Activated naive CD8-positive, alpha-beta T cell treated with anti-CD3 and anti-CD28 coated beads, Interleukin-2, amount 10 ng/mL, durations not matched to agents 7 days and 5 days (primary cell): ENCODE measurements at regions not wholly inside any gene's neighbourhood (a gene's known extent, or its start where the extent isn't known, plus 50 kb on each side); places are given as distances from the start of the nearest gene placed in this dataset.
"Not testable (repeated sequence)": the region's sequence is repeated elsewhere in the genome, so short reads cannot be mapped to it uniquely, and the experiment has no call there.

Experiments
- ATAC-seq: fragments of 150-1000 bp; cut with Tn5 transposase; one replicate; pipeline ENCODE4 v1.10.0; 2021; ENCODE audit warnings: low read depth, moderate library complexity
- POLR2A ChIA-PET: fragments of 350-600 bp; sonication (Branson Sonifier 250); formaldehyde crosslinking; loops from one replicate; lab custom pipeline; 2021; ENCODE audit warnings: antibody characterized with exemption; lab: Charles Lee
- DNase-seq: peaks from one replicate; pipeline ENCODE4 v3.0.0; 2021
- H3K27ac Mint-ChIP-seq: one replicate; pipeline ENCODE4 v1.8.0; 2022; ENCODE audit warnings: mild to moderate bottlenecking, mixed read lengths
- H3K27me3 Mint-ChIP-seq: one replicate; pipeline ENCODE4 v1.8.0; 2022; ENCODE audit warnings: mild to moderate bottlenecking, moderate library complexity, mixed read lengths
- H3K36me3 Mint-ChIP-seq: one replicate; pipeline ENCODE4 v1.8.0; 2021; ENCODE audit warnings: mild to moderate bottlenecking, mixed read lengths
- H3K4me1 Mint-ChIP-seq: one replicate; pipeline ENCODE4 v1.8.0; 2021; ENCODE audit warnings: mixed read lengths
- H3K4me3 Mint-ChIP-seq: one replicate; pipeline ENCODE4 v1.8.0; 2022; ENCODE audit warnings: mild to moderate bottlenecking, moderate library complexity, mixed read lengths
- H3K9me3 Mint-ChIP-seq: one replicate; pipeline ENCODE4 v1.8.0; 2021; ENCODE audit warnings: mixed read lengths

DNA sequence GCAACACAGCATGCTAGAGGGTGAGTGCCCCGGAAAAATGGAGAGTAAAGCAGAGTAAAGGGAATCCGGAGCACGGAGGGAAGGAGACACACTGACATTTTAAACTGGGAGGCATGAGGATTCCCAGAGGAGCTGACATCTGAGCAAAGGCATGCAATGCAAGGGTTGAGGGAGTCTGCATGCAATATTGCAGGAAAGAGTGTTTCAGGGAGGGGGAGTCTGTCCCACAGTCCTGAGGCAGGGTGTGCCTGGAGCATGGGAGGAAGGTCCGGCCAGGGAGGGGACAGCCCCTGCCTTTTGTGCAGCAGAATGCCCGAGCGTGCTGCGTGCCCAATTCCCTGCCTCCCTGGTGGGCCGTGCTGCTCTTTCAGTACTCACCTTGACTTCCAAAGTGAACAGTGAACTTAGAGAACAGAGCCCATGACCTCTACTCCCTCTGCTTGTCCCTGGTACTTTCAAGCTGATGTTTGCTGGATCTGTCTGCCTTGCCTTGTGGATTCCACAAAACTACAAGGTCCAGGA lies 163.9 kb downstream of the IGLL1 start:
- H3K9me3 Mint-ChIP-seq, POLR2A ChIA-PET, ATAC-seq, H3K4me1 Mint-ChIP-seq, H3K36me3 Mint-ChIP-seq, H3K4me3 Mint-ChIP-seq, H3K27ac Mint-ChIP-seq, H3K27me3 Mint-ChIP-seq, DNase-seq: not testable (repeated sequence)

DNA sequence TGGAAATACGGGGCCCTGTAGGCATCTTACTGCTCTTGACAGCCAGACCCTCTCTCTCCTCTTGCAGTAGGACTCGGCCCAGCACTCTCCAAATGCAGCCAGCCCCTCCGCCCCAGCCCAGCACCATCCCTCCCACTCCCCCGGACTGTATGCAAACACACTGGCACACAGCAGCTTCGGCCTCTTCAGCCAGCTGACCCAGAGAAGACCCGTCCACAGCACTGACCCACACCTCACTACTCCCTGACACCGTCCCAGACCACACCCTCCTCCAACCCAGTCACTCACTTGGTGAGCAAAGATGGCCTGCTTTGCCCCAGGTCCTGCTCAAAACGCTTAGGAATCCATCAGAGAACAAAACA lies 164.6 kb downstream of the IGLL1 start:
- DNase-seq (no peak), ATAC-seq (no peak)
- H3K9me3 Mint-ChIP-seq, result no peaks in the 10 kb centered on the region
- H3K27ac Mint-ChIP-seq, result no peak overlapping the region
- peaks cover 2% of the 10 kb centered on the region for H3K27me3 Mint-ChIP-seq
- H3K4me3 Mint-ChIP-seq, result no peak overlapping the region
- POLR2A ChIA-PET, result no interaction called here
- H3K4me1 Mint-ChIP-seq, result peaks cover 2% of the 10 kb centered on the region
- no peaks in the 10 kb centered on the region for H3K36me3 Mint-ChIP-seq

DNA sequence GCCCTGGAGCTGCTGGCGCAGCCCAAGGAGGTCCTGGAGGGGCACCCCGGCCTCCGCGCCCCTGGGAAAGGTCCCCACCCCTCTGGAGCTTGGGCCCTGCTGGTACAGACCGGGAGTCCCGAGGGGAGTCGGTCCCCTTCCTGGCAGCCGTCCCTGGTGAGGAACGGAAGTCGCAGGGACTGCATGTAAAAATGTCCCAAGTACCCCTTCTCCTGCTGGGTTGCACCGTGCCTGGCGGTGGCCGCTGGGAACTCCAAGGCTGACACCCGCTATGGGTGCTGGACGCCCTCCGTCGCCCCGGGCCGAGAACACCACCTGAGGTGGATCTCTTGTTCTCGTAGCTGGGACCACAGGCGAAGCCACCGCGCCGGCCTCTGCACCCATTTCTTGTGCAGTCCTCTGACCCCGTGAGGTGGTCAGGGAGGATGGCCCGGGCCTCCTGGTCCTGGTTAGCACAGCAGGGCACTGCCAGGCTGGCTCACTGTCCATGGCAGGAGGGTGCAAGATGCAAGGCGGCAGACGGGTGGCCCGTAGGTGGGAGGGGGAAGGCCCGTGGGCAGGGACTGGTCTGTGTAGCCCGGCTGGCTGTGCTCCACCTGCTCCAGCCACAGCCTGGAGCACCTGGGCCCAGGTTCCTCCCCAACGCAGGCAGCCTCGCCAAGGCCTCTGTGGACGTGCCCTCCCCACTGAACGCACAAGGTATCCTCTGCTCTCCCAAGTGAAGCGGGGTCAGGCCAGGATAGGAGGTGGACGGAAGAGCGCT lies 165.2 kb downstream of the IGLL1 start:
- POLR2A ChIA-PET, result no interaction called here
- no peaks in the 10 kb centered on the region for H3K9me3 Mint-ChIP-seq
- no peak overlapping the region for H3K4me3 Mint-ChIP-seq
- no peaks in the 10 kb centered on the region for H3K36me3 Mint-ChIP-seq
- H3K4me1 Mint-ChIP-seq, result peaks cover 2% of the 10 kb centered on the region
- no peak overlapping the region for H3K27ac Mint-ChIP-seq
- DNase-seq (no peak), ATAC-seq (no peak)
- H3K27me3 Mint-ChIP-seq, result peaks cover 2% of the 10 kb centered on the region

DNA sequence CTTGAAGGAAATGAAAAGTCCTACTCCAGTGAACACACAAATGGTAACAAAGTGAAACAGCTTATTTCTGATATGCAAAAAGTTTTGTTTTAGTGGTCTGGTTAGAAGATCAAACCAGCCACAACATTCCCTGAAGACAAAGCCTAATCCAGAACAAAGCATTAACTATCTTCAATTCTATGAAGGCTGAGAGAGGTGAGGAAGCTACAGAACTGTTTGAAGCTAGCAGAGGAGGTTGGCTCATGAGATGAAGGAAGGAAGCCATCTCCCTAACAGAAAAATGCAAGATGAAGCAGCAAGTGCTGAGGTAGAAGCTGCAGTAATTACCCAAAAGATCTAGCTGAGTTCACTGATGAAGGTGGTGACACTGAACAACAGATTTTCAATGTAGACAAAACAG lies 168.4 kb downstream of the IGLL1 start:
- Mint-ChIP-seq H3K4me1 (peaks cover 2% of the 10 kb centered on the region), H3K9me3 (no peaks in the 10 kb centered on the region), H3K27me3 (peaks cover 4% of the 10 kb centered on the region), H3K4me3 (no peak overlapping the region), H3K27ac (no peak overlapping the region), H3K36me3 (no peaks in the 10 kb centered on the region)
- POLR2A ChIA-PET, result no interaction called here
- DNase-seq (no peak), ATAC-seq (no peak)

DNA sequence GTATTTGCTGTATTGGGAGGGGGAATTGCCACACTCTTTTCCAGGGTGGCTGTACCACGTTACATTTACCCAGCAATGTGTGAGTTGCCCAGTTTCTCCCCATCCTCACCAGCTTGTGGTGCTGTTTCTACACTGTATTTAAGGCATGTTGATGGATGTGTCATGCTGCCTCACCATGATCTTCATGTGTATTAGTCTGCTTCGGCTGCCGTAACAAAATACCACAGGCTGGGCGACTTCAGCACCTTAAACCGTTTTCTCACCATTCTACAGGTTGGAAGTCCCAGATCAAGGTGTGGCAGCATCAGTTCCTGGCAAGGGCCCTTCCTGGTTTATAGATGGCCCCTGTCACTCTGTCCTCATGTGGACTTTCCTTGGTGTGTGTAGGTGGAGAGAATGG lies 169.7 kb downstream of the IGLL1 start:
- peaks cover 2% of the 10 kb centered on the region for H3K4me1 Mint-ChIP-seq
- H3K9me3 Mint-ChIP-seq, result no peaks in the 10 kb centered on the region
- ATAC-seq, result no peak
- H3K4me3 Mint-ChIP-seq, result no peak overlapping the region
- no peak for DNase-seq
- peaks cover 7% of the 10 kb centered on the region for H3K27me3 Mint-ChIP-seq
- POLR2A ChIA-PET, result no interaction called here
- no peak overlapping the region for H3K27ac Mint-ChIP-seq
- H3K36me3 Mint-ChIP-seq, result no peaks in the 10 kb centered on the region

DNA sequence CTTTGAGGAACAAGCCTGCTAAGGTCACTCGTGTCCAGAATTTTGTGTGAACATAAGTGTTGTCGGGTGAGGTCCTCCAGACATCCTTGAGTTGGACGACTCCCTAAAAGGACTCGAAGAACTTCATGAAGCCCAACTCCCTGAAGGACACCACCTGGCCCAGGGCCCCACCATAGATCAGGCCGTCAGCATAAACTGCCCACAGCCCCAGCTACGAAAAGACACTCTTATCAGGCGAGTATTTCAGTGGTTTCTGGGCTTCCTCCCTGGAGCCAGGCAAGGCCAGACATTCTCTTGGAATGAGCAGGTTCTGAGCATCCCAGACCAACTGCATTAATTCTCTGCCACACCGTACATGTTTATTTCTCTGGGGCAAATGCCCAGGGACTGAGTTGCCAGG lies 170.1 kb downstream of the IGLL1 start:
- no peak for DNase-seq
- Mint-ChIP-seq H3K4me3 (no peak overlapping the region), H3K9me3 (no peaks in the 10 kb centered on the region), H3K4me1 (peaks cover 2% of the 10 kb centered on the region), H3K36me3 (no peaks in the 10 kb centered on the region), H3K27ac (no peak overlapping the region), H3K27me3 (peaks cover 7% of the 10 kb centered on the region)
- ATAC-seq, result no peak
- POLR2A ChIA-PET, result no interaction called here

DNA sequence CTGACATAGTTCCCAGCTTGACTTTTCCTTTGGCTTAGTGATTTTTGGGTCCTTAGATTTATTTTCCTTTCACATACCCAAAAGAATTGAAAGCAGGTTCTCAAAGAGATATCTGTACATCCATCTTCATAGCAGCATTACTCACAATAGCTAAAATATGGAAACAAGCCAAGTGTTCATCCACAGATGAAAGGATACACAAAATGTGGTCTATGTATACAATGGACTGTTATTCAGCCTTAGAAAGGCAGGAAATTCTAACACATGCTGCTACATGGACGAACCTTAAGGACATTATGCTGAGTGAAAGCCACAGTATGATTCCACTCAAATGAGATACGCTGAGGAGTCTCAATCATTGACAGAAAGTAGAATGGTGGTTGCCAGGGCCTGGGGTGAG lies 171.8 kb downstream of the IGLL1 start:
- Mint-ChIP-seq H3K9me3 (no peaks in the 10 kb centered on the region), H3K4me1 (peaks cover 2% of the 10 kb centered on the region), H3K27ac (no peak overlapping the region), H3K4me3 (no peak overlapping the region), H3K27me3 (peaks cover 7% of the 10 kb centered on the region), H3K36me3 (no peaks in the 10 kb centered on the region)
- ATAC-seq (no peak), DNase-seq (no peak)
- POLR2A ChIA-PET, result no interaction called here

DNA sequence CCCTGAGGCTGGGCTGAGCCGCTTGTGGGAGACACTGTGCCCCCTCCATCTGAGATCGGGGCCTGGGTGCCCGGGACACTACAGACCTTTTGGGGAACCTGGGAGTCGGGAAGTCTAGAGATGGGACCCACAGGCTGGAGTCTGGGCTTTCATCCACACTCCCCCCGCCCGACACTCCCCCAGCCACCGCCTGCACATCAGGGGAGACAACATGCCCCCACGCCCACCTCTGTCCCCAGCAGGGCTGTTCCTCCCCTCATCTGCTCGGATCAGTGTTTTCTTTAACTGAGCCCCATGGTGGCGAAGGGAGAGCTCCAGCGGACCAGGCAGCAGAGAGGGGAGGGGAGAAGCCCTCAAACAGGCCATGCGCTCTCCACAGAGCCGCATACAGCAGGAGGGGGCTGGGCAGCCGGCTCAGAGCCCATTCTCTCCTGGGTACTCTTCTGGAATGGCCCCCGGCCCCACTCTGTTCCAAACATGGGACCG lies 174.7 kb downstream of the IGLL1 start:
- H3K27me3 Mint-ChIP-seq, result peaks cover 7% of the 10 kb centered on the region
- no peak overlapping the region for H3K27ac Mint-ChIP-seq
- no peak for ATAC-seq
- DNase-seq, result no peak
- H3K36me3 Mint-ChIP-seq, result no peaks in the 10 kb centered on the region
- no peaks in the 10 kb centered on the region for H3K9me3 Mint-ChIP-seq
- H3K4me3 Mint-ChIP-seq, result no peak overlapping the region
- POLR2A ChIA-PET, result no interaction called here
- H3K4me1 Mint-ChIP-seq, result no peaks in the 10 kb centered on the region

DNA sequence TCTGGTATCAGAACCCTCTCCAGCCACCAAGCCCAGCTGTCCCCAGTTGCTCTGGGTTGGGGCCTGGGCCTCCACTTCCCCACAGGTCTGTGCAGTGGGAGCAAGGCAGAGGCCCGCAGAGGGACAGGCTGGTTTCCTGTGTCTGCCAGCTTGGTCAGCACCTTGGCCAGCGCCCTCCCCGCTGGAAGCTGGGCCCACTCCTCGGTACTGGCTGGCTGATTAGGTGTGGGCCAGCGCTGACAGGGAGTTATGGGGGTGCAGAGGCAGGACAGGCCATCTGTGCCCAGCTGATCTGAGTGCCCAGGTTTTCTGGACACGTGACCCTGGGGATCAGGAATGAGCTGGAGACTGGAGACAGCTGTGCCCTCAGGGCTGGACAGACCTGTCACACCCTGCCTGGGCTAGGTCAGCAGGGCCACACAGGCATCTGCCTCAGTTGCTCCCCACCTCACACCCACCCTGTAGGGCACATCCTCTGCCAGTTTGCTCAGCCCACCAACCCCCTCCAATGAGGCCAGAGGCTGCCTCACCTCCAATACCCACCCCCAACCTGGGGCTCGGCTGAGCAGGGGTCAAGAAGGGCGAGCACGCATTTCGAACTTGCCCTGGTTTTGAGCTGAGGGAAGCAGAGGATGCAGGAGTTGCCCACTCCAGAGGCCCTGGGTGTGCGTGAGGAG lies 175.3 kb downstream of the IGLL1 start:
- peak; percentile 59 for DNase-seq
- Mint-ChIP-seq H3K9me3 (no peaks in the 10 kb centered on the region), H3K27me3 (peaks cover 7% of the 10 kb centered on the region), H3K27ac (no peak overlapping the region), H3K4me3 (no peak overlapping the region), H3K36me3 (no peaks in the 10 kb centered on the region), H3K4me1 (no peaks in the 10 kb centered on the region)
- POLR2A ChIA-PET, result no interaction called here
- no peak for ATAC-seq

DNA sequence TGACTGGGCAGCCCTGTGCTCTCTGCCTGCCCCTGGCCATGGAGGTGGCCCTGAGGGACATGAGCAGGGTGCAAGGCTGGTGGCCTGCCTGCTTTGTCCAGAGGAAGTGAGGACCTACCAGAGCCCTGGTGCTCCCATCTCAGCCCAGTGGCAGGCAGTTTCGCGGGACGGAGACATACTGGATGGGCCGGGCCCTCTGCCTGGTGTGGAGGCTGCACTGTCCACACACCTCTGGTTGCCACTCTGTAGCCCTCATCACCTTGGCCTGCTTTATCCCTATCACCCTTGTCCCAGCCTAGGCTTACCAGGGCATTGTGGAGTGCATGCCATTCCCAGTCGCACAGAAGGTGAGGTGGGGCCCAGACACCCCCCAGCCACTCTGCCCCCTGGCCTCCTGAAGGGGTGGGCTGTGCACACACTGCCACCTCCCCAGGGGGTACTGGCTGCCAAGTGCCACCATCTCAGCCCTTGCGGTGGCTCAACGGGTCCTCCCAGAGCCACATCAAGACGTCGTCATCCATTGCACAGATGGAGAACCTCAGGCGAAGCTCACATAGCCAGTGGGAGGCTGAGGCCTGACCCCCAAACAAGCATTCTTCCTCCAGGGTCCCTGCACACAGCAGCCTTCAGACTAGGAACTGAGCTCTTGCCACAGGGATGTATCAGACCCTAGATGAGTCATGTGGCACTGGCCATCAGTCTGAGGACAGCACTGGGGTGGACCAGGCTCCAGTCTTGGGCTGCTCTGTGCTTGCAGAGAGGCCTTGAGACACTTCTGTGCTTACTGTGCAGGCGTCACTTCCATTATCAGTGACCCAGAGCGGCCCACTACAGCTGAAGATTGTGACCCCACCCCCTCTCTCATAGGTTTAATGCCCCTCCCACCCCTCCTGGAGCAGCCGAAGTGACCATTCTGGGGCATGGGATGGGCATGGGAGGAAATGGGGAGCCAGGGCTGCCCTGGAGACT lies 176.1 kb downstream of the IGLL1 start:
- POLR2A ChIA-PET, result no interaction called here
- no peaks in the 10 kb centered on the region for H3K9me3 Mint-ChIP-seq
- H3K27ac Mint-ChIP-seq, result no peak overlapping the region
- H3K27me3 Mint-ChIP-seq, result peaks cover 5% of the 10 kb centered on the region
- ATAC-seq, result no peak
- H3K36me3 Mint-ChIP-seq, result no peaks in the 10 kb centered on the region
- H3K4me1 Mint-ChIP-seq, result no peaks in the 10 kb centered on the region
- no peak for DNase-seq
- H3K4me3 Mint-ChIP-seq, result no peak overlapping the region

DNA sequence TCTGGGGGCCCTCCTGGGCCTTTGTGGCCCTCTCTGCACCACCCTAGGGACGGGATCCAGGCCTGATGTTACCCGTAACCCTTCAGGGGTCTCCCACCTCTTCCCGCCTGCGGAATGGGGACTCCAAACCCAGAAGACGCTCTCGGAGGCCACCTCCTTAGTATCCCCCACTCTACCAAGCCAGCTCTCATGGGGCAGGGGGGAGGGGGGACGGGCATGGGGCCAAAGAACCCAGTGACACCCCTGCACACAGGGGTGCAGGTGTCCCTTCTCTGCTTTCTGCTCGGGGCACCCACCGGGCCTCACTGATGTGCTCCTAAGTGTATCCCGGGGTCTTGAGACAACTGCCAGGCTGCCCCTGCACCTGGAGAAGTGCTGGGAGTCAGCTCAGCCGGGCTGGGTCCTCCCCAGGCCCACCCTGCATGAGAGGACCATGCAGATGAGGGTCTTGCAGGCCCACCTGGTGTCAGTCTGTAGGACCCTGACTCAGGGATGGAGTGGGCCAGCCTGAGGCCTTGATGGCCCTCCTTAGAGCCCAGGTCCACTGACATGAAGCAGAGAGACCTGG lies 176.9 kb downstream of the IGLL1 start:
- no peak overlapping the region for H3K4me3 Mint-ChIP-seq
- ATAC-seq, result no peak
- POLR2A ChIA-PET, result interaction anchor here (0.6 kb wide), 1 partner anchor 142 kb away, joined by 3 read pairs; no protein-coding TSS in a partner anchor
- no peaks in the 10 kb centered on the region for H3K36me3 Mint-ChIP-seq
- peaks cover 5% of the 10 kb centered on the region for H3K27me3 Mint-ChIP-seq
- H3K27ac Mint-ChIP-seq, result no peak overlapping the region
- H3K9me3 Mint-ChIP-seq, result no peaks in the 10 kb centered on the region
- no peak for DNase-seq
- no peaks in the 10 kb centered on the region for H3K4me1 Mint-ChIP-seq

DNA sequence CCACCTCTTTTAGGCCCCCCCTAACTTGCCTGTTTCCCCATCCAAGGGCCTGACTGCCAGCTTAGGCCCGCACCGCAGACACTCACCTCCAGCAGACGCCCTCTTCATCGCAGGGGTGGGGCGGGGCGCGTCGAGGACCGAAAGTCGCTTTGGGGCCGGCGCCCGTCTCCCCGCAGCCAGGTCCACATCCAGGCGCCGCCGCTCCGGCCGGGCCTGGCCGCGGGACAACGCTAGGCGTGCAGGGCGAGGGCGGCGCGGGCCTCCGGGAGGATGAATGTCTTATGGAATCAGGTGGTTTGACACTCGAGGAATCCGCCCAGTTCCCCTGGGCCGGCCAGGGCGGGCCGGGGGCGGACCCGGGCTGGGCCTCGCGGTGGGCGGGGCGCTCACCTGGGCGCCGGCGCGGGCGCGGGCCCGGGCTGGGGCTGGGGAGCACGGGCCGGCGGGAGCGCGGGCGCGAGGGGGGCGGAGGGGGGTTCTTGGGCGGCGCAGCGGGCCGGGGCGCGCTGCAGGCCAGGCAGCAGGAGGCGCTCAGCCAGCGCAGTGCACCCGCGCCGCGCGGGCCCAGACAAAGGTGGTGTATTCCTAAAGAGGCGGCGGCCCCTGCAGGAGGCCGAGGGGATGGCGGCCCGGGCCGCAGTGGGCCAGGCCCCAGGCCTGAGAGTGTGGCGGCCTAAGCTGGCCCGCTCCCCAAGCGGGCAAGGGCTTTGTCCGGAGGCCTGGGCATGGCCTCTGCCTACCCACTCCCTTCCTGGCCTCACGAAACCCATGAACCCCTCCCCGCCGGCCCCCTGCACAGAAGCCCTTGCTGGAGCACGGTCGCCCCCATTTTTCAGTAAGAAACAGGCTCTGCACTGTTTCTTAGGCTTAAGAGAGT lies 177.6 kb downstream of the IGLL1 start:
- Mint-ChIP-seq H3K27ac (no peak overlapping the region), H3K36me3 (no peaks in the 10 kb centered on the region), H3K4me1 (no peaks in the 10 kb centered on the region), H3K9me3 (no peaks in the 10 kb centered on the region), H3K4me3 (no peak overlapping the region), H3K27me3 (peaks cover 5% of the 10 kb centered on the region)
- POLR2A ChIA-PET, result interaction anchor here (0.6 kb wide), 1 partner anchor 141 kb away, joined by 3 read pairs; no protein-coding TSS in a partner anchor
- peak; percentile 86 for ATAC-seq
- peak; percentile 77 for DNase-seq
